Activated naive CD8-positive, alpha-beta T cell treated with anti-CD3 and anti-CD28 coated beads, Interleukin-2, amount 10 ng/mL, durations not matched to agents 7 days and 5 days (primary cell): ENCODE measurements at regions not wholly inside any gene's neighbourhood (a gene's known extent, or its start where the extent isn't known, plus 50 kb on each side); places are given as distances from the start of the nearest gene placed in this dataset.

Experiments used
- ATAC-seq: fragments of 150-1000 bp; cut with Tn5 transposase; one replicate; pipeline ENCODE4 v1.10.0; 2021; ENCODE audit warnings: low read depth, moderate library complexity
- POLR2A ChIA-PET: fragments of 350-600 bp; sonication (Branson Sonifier 250); formaldehyde crosslinking; loops from one replicate; lab custom pipeline; 2021; ENCODE audit warnings: antibody characterized with exemption; lab: Charles Lee
- DNase-seq: peaks from one replicate; pipeline ENCODE4 v3.0.0; 2021
- H3K27ac Mint-ChIP-seq: one replicate; pipeline ENCODE4 v1.8.0; 2022; ENCODE audit warnings: mild to moderate bottlenecking, mixed read lengths
- H3K27me3 Mint-ChIP-seq: one replicate; pipeline ENCODE4 v1.8.0; 2022; ENCODE audit warnings: mild to moderate bottlenecking, moderate library complexity, mixed read lengths
- H3K36me3 Mint-ChIP-seq: one replicate; pipeline ENCODE4 v1.8.0; 2021; ENCODE audit warnings: mild to moderate bottlenecking, mixed read lengths
- H3K4me1 Mint-ChIP-seq: one replicate; pipeline ENCODE4 v1.8.0; 2021; ENCODE audit warnings: mixed read lengths
- H3K4me3 Mint-ChIP-seq: one replicate; pipeline ENCODE4 v1.8.0; 2022; ENCODE audit warnings: mild to moderate bottlenecking, moderate library complexity, mixed read lengths
- H3K9me3 Mint-ChIP-seq: one replicate; pipeline ENCODE4 v1.8.0; 2021; ENCODE audit warnings: mixed read lengths

DNA sequence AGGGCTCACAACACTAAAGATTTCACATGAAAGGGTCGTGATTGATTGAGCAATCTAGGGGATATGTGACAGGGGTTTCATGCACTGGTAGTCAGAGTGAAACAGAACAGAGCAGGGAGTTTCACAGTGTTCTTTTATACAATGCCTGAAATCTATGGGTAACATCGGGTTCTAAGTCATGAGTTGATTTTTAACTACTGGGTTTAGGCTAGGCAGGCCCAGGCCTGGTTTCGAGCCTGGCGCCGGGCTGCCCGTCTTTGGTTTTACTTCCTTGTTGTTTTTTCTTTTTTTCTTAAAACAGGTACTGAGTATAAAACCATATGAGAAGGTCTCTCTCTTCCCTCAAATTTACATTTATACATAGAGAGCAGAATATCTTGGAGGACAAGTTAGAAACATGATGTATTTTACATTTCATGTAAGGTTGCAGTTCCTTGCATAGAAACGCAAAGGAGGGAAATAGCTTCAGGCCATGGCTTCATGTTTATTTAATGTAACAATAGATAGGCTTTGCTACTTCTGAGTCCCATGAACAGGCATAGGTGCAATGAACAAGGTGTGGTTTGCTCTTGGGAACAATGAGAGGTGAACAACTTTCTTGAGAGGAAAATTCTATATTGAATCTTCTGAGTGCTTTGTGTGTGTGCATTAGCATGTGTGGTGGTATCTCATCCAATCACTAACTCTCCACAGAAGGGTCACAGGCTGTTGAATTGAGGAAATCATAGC, 128.9 kb upstream of the RXFP2 start:
- POLR2A ChIA-PET: no interaction called here
- ATAC-seq (no peak), DNase-seq (no peak)
- Mint-ChIP-seq H3K27me3 (no peaks in the 10 kb centered on the region), H3K4me3 (no peak overlapping the region), H3K27ac (no peak overlapping the region), H3K4me1 (no peaks in the 10 kb centered on the region), H3K36me3 (no peaks in the 10 kb centered on the region), H3K9me3 (peaks cover 6% of the 10 kb centered on the region)

DNA sequence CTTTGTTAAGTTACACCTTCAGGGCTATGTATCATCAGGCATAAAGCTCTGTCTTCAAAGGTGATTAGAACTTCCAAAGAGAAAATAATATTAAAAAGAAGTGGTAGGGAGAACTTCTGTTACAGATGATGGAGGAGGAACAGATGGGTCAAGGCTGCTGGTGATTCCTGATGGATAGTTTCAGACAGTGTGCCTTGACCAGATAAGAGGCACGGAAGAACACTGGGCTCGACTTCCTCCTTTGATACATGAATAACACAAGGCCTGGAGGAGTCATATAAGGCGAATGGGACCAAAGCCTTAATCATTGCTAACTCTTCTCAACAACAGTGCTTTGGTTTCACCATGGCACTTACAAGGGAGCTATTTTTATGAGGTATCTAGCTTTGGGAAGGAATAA, 128.1 kb upstream of the RXFP2 start:
- H3K27ac Mint-ChIP-seq: no peak overlapping the region
- H3K27me3 Mint-ChIP-seq: no peaks in the 10 kb centered on the region
- H3K9me3 Mint-ChIP-seq: peaks cover 6% of the 10 kb centered on the region
- no peak for ATAC-seq
- H3K4me3 Mint-ChIP-seq: no peak overlapping the region
- POLR2A ChIA-PET: no interaction called here
- H3K36me3 Mint-ChIP-seq: no peaks in the 10 kb centered on the region
- no peak for DNase-seq
- H3K4me1 Mint-ChIP-seq: no peaks in the 10 kb centered on the region

DNA sequence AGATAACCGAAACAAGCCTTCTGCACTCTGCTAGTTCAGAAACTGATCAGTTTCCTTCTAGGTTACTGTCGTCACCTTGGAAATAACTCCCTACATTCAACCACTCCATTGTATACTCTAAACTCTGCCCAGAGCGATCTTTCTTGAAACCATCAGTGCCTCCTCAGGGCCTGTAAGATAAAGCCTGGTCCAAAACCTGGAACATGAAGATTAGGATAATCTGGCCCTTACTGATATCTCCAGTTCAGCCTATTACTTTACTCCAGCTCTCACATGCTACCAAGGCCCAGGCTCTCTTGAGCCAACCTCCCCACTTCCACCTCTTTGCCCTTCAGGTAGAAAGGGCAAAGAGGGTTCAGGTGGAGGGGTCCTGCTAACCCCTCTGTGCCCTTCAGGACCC, 125.3 kb upstream of the RXFP2 start:
- Mint-ChIP-seq H3K27ac (no peak overlapping the region), H3K36me3 (no peaks in the 10 kb centered on the region), H3K4me1 (no peaks in the 10 kb centered on the region), H3K4me3 (no peak overlapping the region), H3K9me3 (peaks cover 4% of the 10 kb centered on the region), H3K27me3 (no peaks in the 10 kb centered on the region)
- no peak for DNase-seq
- ATAC-seq: no peak
- POLR2A ChIA-PET: no interaction called here

DNA sequence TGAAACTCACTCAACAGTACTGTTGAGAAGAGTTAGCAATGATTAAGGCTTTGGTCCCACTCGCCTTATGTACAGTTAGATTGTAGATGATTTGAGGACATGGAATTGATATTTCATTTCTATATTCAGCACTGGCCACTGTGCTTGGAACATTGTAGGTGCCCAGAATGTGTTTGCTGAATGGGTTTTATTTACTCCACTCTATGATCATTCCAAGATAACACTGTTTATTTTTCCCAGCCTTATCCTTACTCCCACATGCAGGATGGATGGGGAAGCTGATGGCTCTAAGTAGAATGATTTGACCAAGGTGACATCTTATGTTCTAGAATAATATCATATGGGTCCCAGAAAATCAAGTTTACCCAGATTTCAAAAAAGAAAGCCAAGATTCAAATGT, 124.6 kb upstream of the RXFP2 start:
- no peak overlapping the region for H3K4me3 Mint-ChIP-seq
- no peak overlapping the region for H3K27ac Mint-ChIP-seq
- no peaks in the 10 kb centered on the region for H3K4me1 Mint-ChIP-seq
- H3K27me3 Mint-ChIP-seq: no peaks in the 10 kb centered on the region
- H3K9me3 Mint-ChIP-seq: peaks cover 4% of the 10 kb centered on the region
- ATAC-seq: no peak
- H3K36me3 Mint-ChIP-seq: no peaks in the 10 kb centered on the region
- POLR2A ChIA-PET: no interaction called here
- DNase-seq: no peak

DNA sequence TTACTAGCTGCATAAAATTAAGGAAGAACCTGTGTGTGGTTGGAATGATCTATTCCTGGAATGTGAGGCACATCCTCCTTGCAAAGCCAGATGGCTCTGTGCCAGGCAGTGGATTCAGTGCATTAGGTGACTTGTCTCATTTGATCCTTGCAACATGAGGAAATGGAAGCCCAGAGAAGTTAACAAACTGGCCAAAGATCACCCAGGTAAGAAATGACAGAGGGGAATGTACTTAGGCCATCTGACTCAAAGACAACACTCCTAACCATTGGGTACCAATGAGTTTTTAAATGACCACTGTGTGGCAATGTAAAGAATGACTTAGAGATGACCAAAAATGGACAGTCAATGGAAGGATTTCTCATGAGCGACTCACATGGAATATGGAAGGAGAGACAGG, 114.2 kb upstream of the RXFP2 start:
- no peaks in the 10 kb centered on the region for H3K36me3 Mint-ChIP-seq
- POLR2A ChIA-PET: no interaction called here
- no peaks in the 10 kb centered on the region for H3K4me1 Mint-ChIP-seq
- H3K27me3 Mint-ChIP-seq: no peaks in the 10 kb centered on the region
- no peak overlapping the region for H3K27ac Mint-ChIP-seq
- H3K9me3 Mint-ChIP-seq: no peaks in the 10 kb centered on the region
- no peak overlapping the region for H3K4me3 Mint-ChIP-seq
- DNase-seq (no peak), ATAC-seq (no peak)

DNA sequence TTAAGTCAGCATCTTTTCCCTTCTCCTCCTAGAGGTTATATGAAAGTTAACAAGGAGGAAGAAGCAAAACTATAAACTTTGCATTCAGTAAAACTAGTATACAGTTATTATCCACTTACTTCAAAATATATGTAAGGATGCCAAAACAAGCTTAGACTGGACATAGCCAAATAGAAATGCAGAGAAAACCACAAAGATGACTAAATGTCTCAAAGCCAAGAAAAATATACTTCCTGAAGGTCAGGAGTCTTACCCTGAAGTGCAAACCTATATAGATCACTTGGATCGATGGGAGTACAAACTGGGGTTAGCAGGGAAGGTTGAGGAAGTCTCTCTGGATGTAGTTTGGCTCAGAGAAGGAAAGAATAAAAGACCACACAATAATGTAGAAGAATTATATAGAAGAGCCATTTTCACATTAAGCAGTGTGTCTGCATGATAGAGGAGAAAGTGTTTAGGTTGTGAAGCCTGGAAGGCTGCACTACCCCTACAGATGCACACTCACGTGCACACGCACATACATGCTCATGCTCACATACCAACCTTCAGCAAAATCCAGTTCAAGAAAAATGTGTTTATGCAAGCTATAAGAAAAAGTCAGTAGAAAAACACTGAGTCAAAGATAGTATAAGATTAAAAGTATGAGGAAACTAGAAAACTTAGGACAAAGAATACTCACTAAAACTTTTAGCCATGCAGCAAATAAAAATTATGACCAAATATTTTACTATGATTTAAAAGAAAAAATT, 112.1 kb upstream of the RXFP2 start:
- ATAC-seq: no peak
- POLR2A ChIA-PET: no interaction called here
- no peak overlapping the region for H3K4me3 Mint-ChIP-seq

DNA sequence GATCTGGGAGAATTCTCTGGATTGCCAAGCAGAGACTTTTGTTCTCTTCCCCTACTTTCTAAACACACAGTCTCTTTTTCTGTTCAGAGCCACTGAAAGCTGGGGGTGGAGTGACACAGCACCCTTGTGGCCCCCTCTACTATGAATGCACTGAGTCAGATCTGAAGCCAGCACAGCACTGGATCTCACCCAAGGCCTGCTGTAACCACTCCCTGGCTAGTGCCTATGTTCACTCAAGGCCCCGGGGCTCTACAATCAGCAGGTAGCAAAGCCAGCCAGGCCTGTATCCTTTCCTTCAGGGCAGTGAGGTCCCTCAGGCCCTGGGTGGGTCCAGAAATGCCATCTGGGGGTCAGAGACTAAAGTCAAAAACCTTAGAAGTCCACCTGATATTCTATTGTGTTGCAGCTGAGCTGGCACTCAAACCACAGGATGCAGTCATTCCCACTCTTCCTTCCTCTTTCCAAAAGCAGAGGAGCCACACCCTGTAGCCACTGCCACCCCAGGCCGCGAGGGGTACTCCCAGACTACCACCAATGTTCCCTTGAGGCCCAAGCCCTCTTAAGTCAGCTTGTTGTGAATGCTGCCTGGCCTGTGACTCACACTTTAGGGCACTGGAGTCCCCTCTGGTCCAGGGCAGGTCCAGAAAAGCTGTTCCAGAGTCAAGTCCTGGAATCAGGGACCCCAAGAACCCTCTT, 110.1 kb upstream of the RXFP2 start:
- Mint-ChIP-seq H3K4me3 (no peak overlapping the region), H3K27ac (no peak overlapping the region), H3K4me1 (no peaks in the 10 kb centered on the region), H3K9me3 (no peaks in the 10 kb centered on the region), H3K36me3 (no peaks in the 10 kb centered on the region), H3K27me3 (no peaks in the 10 kb centered on the region)
- DNase-seq: no peak
- ATAC-seq: no peak
- POLR2A ChIA-PET: no interaction called here

More for the DNA sequence above, 112.1 kb upstream of the RXFP2 start:
- DNase-seq: no peak
- H3K4me1 Mint-ChIP-seq: no peaks in the 10 kb centered on the region
- H3K9me3 Mint-ChIP-seq: no peaks in the 10 kb centered on the region
- no peak overlapping the region for H3K27ac Mint-ChIP-seq
- no peaks in the 10 kb centered on the region for H3K27me3 Mint-ChIP-seq
- no peaks in the 10 kb centered on the region for H3K36me3 Mint-ChIP-seq

DNA sequence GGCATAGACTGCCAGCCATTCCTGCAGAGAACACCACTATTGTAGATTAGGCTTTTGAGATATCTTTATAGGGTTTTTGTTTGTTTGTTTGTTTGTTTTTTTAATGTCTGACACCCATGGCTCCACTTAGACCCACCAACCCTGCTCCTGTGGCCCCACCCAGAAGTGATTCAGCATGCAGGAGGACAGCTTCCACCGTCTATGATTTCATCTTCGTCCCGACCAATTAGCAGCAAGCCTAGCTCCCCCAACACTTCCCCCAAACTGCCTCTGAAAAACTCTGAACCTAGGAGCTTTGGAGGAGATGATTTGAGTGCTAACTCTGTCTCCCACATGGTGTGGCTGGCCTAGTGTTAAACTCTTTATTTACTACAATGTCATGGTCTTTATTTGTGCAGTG, 108.3 kb upstream of the RXFP2 start:
- H3K36me3 Mint-ChIP-seq: no peaks in the 10 kb centered on the region
- POLR2A ChIA-PET: no interaction called here
- H3K27me3 Mint-ChIP-seq: no peaks in the 10 kb centered on the region
- H3K4me3 Mint-ChIP-seq: no peak overlapping the region
- ATAC-seq (no peak), DNase-seq (no peak)
- H3K27ac Mint-ChIP-seq: no peak overlapping the region
- no peaks in the 10 kb centered on the region for H3K4me1 Mint-ChIP-seq
- no peaks in the 10 kb centered on the region for H3K9me3 Mint-ChIP-seq

DNA sequence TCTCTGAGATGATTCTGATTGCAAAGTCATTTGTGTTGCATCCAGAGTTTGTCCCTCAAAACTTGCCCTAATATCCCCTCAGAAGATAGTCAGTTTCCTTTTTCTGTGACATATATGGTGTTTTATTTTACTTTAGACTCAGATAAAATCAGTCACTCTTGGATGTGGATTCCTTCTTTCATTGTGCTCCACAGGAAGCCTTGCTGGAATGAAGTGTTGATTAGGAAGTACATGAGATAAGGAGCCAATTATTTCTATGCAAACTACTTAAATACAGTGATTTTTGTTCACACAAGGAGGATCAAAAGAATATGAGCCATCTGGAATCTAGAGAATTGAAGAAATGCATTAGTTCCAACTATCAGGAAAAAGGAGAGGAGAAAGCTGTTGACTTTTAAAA, 107.6 kb upstream of the RXFP2 start:
- Mint-ChIP-seq H3K4me1 (no peaks in the 10 kb centered on the region), H3K27ac (no peak overlapping the region), H3K4me3 (no peak overlapping the region), H3K36me3 (no peaks in the 10 kb centered on the region), H3K9me3 (peaks cover 2% of the 10 kb centered on the region), H3K27me3 (no peaks in the 10 kb centered on the region)
- POLR2A ChIA-PET: no interaction called here
- DNase-seq (no peak), ATAC-seq (no peak)

DNA sequence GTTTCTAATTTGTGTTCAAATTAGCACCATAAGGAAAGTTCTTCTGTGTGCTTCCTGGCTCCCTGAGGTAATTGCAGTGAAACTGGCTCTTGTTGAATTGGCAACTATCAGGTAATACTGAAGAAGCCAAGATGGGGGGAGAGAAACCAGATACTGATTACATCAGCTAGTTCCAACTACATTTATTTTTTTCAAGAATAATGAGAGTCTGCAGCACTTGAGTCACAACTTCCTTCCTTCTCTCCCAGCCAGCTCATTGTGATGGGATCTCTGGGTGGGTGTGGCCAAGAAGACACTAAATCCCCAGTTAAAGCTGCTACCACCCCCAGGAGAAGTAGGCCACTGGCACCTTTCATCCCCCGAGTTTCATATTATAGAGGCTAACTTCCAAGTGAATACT, 100.7 kb upstream of the RXFP2 start:
- DNase-seq: no peak
- Mint-ChIP-seq H3K27me3 (no peaks in the 10 kb centered on the region), H3K4me3 (no peak overlapping the region), H3K4me1 (no peaks in the 10 kb centered on the region), H3K27ac (no peak overlapping the region), H3K9me3 (peaks cover 6% of the 10 kb centered on the region), H3K36me3 (no peaks in the 10 kb centered on the region)
- ATAC-seq: no peak
- POLR2A ChIA-PET: no interaction called here

DNA sequence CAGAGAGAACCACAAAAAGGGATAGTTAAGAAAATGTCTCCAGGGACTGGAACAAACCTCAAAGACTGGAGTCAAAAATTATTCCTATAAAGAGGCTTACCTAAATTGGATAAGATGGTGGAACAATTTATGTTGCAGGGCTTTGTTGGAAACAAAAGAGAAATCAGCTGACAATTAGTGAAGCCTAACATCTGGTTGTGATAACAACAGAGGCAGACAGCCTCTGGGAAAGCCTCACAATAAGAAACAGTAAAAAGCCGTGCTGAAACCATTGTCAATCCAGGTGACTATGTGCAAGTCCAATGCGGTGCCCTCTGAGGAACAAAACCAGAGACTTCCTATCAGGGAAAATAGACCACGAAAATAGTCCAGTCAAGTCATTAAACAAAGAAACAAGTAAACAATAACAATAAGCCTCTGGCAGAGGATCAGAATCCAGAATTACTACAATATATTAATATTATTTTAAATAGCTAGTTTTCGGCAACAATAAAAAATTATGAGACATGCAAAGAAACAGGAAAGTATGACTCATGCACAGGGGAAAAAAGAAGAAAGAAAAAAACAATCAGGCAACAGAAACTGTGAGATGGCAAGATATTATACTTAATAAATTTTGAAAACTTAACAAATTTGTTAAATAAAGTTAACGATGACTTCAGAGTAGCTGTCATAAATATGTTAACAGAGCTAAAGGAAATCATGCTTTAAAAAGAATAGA, 99.7 kb upstream of the RXFP2 start:
- ATAC-seq: no peak
- Mint-ChIP-seq H3K9me3 (peaks cover 6% of the 10 kb centered on the region), H3K27ac (no peak overlapping the region), H3K27me3 (no peaks in the 10 kb centered on the region), H3K4me1 (no peaks in the 10 kb centered on the region), H3K4me3 (no peak overlapping the region), H3K36me3 (no peaks in the 10 kb centered on the region)
- POLR2A ChIA-PET: no interaction called here
- no peak for DNase-seq

DNA sequence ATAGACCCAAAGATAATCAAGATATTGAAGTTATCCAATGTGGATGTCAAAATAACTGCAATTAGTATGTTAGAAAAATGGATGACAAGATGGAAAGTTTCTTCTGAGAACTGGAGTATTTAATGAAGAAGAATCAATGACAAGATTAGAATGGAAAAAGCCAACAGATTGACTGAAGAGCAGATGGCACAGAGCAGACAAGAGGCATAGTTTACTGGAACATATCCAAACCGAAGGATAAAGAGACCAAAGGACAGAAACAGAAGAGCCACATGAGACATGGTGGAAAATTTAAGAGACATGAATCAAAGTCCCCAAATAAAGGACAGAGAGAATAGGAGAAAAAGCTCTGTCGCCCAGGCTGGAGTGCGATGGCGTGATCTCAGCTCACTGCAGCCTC, 89.6 kb upstream of the RXFP2 start:
- ATAC-seq (no peak), DNase-seq (no peak)
- Mint-ChIP-seq H3K27ac (no peak overlapping the region), H3K27me3 (no peaks in the 10 kb centered on the region), H3K4me3 (no peak overlapping the region), H3K4me1 (no peaks in the 10 kb centered on the region), H3K9me3 (peaks cover 4% of the 10 kb centered on the region), H3K36me3 (no peaks in the 10 kb centered on the region)
- POLR2A ChIA-PET: no interaction called here

DNA sequence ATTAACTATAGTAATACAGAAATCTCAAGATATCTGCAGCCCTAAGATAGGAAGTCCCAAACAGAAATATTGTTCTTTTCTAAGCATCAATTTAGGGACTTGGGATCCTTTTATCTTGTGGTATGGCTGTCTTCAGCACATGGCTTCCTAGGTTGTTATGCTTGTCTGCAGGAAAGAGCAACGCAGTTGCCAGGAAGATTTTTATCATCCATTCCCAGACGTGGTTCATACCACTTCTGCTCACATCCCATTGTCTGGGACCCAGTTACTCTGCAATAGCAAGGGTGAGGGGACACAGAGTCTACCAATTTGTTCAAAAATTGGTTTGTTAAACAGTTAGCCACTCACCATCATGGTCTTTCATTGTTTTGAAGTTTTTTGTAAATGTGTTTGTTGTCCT, 85.6 kb upstream of the RXFP2 start:
- Mint-ChIP-seq H3K4me1 (no peaks in the 10 kb centered on the region), H3K4me3 (no peak overlapping the region), H3K27me3 (no peaks in the 10 kb centered on the region), H3K27ac (no peak overlapping the region), H3K36me3 (no peaks in the 10 kb centered on the region), H3K9me3 (peaks cover 4% of the 10 kb centered on the region)
- POLR2A ChIA-PET: no interaction called here
- ATAC-seq: no peak
- DNase-seq: no peak
